GM23338 (cell line): ENCODE measurements at regions not wholly inside any gene's neighbourhood (a gene's known extent, or its start where the extent isn't known, plus 50 kb on each side); places are given as distances from the start of the nearest gene placed in this dataset.

Experiments
- ATAC-seq: fragments of 200-7000 bp; cut with Tn5 transposase; 3 replicates; pipeline ENCODE4 v1.9.1; 2020
- DNase-seq: peaks from one replicate; pipeline ENCODE4 v3.0.0-alpha.2; 2015; ENCODE audit warnings: low spot score
- H2AFZ ChIP-seq: fragments of 200-600 bp; sonication (generic); 2 replicates; pipeline ENCODE4 v1.8.0; 2016; ENCODE audit warnings: antibody characterized with exemption, mild to moderate bottlenecking, moderate library complexity
- H3F3A ChIP-seq: fragments of 200-600 bp; sonication (generic); replicated peaks from 2 replicates; pipeline ENCODE4 v1.8.0; 2017; ENCODE audit warnings: antibody characterized with exemption, mixed run types, low read depth
- H3K27ac ChIP-seq: fragments of 200-600 bp; sonication (generic); 2 replicates; pipeline ENCODE4 v1.6.1; 2016; ENCODE audit warnings: low read depth
- H3K27me3 ChIP-seq: fragments of 200-600 bp; sonication (generic); 2 replicates; pipeline ENCODE4 v1.8.0; 2016; ENCODE audit warnings: mild to moderate bottlenecking, mixed run types, moderate library complexity; ENCODE audit not compliant: insufficient read depth
- H3K36me3 ChIP-seq: fragments of 200-600 bp; sonication (generic); 2 replicates; pipeline ENCODE4 v1.8.0; 2016; ENCODE audit warnings: mild to moderate bottlenecking; ENCODE audit not compliant: insufficient read depth
- H3K4me1 ChIP-seq: fragments of 200-600 bp; sonication (generic); 2 replicates; pipeline ENCODE4 v1.8.0; 2016; ENCODE audit warnings: mild to moderate bottlenecking, moderate library complexity; ENCODE audit not compliant: insufficient read depth
- H3K4me2 ChIP-seq: fragments of 200-600 bp; sonication (generic); 2 replicates; pipeline ENCODE4 v1.7.1; 2017; ENCODE audit warnings: mixed run types
- H3K4me3 ChIP-seq: fragments of 200-600 bp; sonication (generic); 2 replicates; pipeline ENCODE4 v1.6.1; 2016; ENCODE audit warnings: mixed run types
- H3K79me2 ChIP-seq: fragments of 200-600 bp; sonication (generic); replicated peaks from 2 replicates; pipeline ENCODE4 v1.8.0; 2017; ENCODE audit warnings: mild to moderate bottlenecking; ENCODE audit not compliant: insufficient read depth
- H3K9me2 ChIP-seq: fragments of 200-600 bp; sonication (generic); 2 replicates; pipeline ENCODE4 v1.8.0; 2017; ENCODE audit not compliant: insufficient read depth
- H4K20me1 ChIP-seq: fragments of 200-600 bp; sonication (generic); replicated peaks from 2 replicates; pipeline ENCODE4 v1.8.0; 2017; ENCODE audit warnings: mild to moderate bottlenecking; ENCODE audit not compliant: insufficient read depth
- H3K27ac Mint-ChIP-seq: 2 replicates; pipeline ENCODE4 v1.8.0; 2020; ENCODE audit warnings: inconsistent platforms, mild to moderate bottlenecking, moderate library complexity, mixed read lengths
- H3K27me3 Mint-ChIP-seq: 3 replicates; pipeline ENCODE4 v1.8.0; 2022; ENCODE audit warnings: low read depth, mild to moderate bottlenecking, moderate library complexity, mixed read lengths, inconsistent platforms; ENCODE audit not compliant: insufficient read depth, poor library complexity
- H3K36me3 Mint-ChIP-seq: 3 replicates; pipeline ENCODE4 v1.8.0; 2021; ENCODE audit warnings: low read depth, mild to moderate bottlenecking, inconsistent platforms, moderate library complexity, mixed read lengths
- H3K4me1 Mint-ChIP-seq: 3 replicates; pipeline ENCODE4 v1.8.0; 2020; ENCODE audit warnings: mild to moderate bottlenecking, inconsistent platforms, mixed read lengths
- H3K4me3 Mint-ChIP-seq: 3 replicates; pipeline ENCODE4 v1.8.0; 2021; ENCODE audit warnings: moderate library complexity, mild to moderate bottlenecking, inconsistent platforms, mixed read lengths
- H3K9me3 Mint-ChIP-seq: 3 replicates; pipeline ENCODE4 v1.8.0; 2020; ENCODE audit warnings: moderate library complexity, mild to moderate bottlenecking, inconsistent platforms, mixed read lengths
- CREB1 ChIP-seq: fragments of 250-450 bp; sonication (Bioruptor Pico); IDR thresholded peaks from 2 replicates; pipeline ENCODE4 v1.5.0; 2020; ENCODE audit warnings: low read depth, mild to moderate bottlenecking, moderate library complexity
- EZH2 ChIP-seq: fragments of 200-600 bp; sonication (generic); IDR thresholded peaks from one replicate; pipeline ENCODE4 v1.8.0; 2017; ENCODE audit warnings: antibody characterized with exemption, mild to moderate bottlenecking, low read depth; ENCODE audit not compliant: unreplicated experiment
- EZH2phosphoT487 ChIP-seq: fragments of 200-600 bp; sonication (generic); IDR thresholded peaks from one replicate; pipeline ENCODE4 v1.8.1; 2018; ENCODE audit warnings: antibody characterized with exemption; ENCODE audit not compliant: unreplicated experiment
- JUNB ChIP-seq: IDR thresholded peaks from one replicate; pipeline ENCODE4 v1.6.1; 2016; ENCODE audit warnings: antibody characterized with exemption; ENCODE audit not compliant: unreplicated experiment
- NANOG ChIP-seq: IDR thresholded peaks from 2 replicates; pipeline ENCODE4 v1.6.1; 2016; ENCODE audit warnings: antibody characterized with exemption, borderline replicate concordance
- POLR2AphosphoS5 ChIP-seq: IDR thresholded peaks from 2 replicates; pipeline ENCODE4 v1.6.1; 2016; ENCODE audit warnings: antibody characterized with exemption, low read depth
- STAT1 ChIP-seq: IDR thresholded peaks from one replicate; pipeline ENCODE4 v1.6.1; 2016; ENCODE audit warnings: antibody characterized with exemption; ENCODE audit not compliant: unreplicated experiment
- ZNF114 ChIP-seq: fragments of 250-450 bp; sonication (Bioruptor Pico); IDR thresholded peaks from 2 replicates; pipeline ENCODE4 v1.5.0; 2020; ENCODE audit warnings: mild to moderate bottlenecking, moderate library complexity
- ZNF331 ChIP-seq: fragments of 250-450 bp; sonication (Bioruptor Pico); IDR thresholded peaks from 2 replicates; pipeline ENCODE4 v1.5.0; 2020; ENCODE audit warnings: low read depth, mild to moderate bottlenecking, moderate library complexity
- TF ChIP-seq, protein P1 (sequence below): IDR thresholded peaks from one replicate; pipeline ENCODE4 v1.6.1; 2018; ENCODE audit warnings: antibody characterized with exemption; ENCODE audit not compliant: unreplicated experiment
- TF ChIP-seq, protein P2 (sequence below): fragments of 250-450 bp; sonication (Bioruptor Pico); IDR thresholded peaks from 2 replicates; pipeline ENCODE4 v1.5.0; 2020; ENCODE audit warnings: mild to moderate bottlenecking, moderate library complexity
- TF ChIP-seq, protein P3 (sequence below): IDR thresholded peaks from 2 replicates; pipeline ENCODE4 v1.6.1; 2016; ENCODE audit warnings: antibody characterized with exemption
- TF ChIP-seq, protein P4 (sequence below), 2 experiments: fragments of 200-600 bp in 1 of 2; sonication (generic) in 1 of 2; conservative IDR thresholded peaks; 2 replicates each; pipeline versions ENCODE4 v1.5.1 to v1.6.1; 2016 to 2017; ENCODE audit warnings: antibody characterized with exemption in 2 of 2, low read depth in 2 of 2, mild to moderate bottlenecking in 2 of 2, moderate library complexity in 1 of 2

DNA sequence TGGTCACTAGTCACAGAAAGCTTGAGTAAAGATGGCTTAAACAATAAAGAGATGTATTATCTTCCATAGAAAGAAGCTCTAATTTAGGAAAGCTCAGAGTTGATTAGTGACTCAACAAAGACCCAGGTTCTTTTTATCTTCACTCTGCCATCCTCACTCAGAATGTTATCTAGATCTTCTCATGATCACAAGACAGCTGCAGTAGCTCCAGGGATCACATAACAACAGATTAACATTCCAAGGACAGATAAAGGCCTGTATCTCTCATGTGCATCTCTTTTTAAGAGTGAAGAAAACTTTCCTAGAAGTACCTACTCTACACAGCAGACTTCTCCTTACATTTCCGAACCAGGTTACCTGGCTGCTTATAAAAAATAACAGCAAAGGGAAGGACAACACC lies 368.7 kb upstream of the PROX1 start:
- H3K27ac Mint-ChIP-seq: no peak overlapping the region
- peaks cover 10% of the 10 kb centered on the region; the same call in 1 of the 2 replicates for H3K9me2 ChIP-seq
- H3F3A ChIP-seq: no peaks in the 10 kb centered on the region
- no peak overlapping the region for H3K4me3 Mint-ChIP-seq
- no peak overlapping the region for H3K27ac ChIP-seq
- no peak for TF ChIP-seq POLR2AphosphoS5
- TF ChIP-seq, protein P1, sequence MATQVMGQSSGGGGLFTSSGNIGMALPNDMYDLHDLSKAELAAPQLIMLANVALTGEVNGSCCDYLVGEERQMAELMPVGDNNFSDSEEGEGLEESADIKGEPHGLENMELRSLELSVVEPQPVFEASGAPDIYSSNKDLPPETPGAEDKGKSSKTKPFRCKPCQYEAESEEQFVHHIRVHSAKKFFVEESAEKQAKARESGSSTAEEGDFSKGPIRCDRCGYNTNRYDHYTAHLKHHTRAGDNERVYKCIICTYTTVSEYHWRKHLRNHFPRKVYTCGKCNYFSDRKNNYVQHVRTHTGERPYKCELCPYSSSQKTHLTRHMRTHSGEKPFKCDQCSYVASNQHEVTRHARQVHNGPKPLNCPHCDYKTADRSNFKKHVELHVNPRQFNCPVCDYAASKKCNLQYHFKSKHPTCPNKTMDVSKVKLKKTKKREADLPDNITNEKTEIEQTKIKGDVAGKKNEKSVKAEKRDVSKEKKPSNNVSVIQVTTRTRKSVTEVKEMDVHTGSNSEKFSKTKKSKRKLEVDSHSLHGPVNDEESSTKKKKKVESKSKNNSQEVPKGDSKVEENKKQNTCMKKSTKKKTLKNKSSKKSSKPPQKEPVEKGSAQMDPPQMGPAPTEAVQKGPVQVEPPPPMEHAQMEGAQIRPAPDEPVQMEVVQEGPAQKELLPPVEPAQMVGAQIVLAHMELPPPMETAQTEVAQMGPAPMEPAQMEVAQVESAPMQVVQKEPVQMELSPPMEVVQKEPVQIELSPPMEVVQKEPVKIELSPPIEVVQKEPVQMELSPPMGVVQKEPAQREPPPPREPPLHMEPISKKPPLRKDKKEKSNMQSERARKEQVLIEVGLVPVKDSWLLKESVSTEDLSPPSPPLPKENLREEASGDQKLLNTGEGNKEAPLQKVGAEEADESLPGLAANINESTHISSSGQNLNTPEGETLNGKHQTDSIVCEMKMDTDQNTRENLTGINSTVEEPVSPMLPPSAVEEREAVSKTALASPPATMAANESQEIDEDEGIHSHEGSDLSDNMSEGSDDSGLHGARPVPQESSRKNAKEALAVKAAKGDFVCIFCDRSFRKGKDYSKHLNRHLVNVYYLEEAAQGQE: no peak
- no peak for TF ChIP-seq ZNF331 (CRISPR knock-in tag)
- TF ChIP-seq, protein P2, sequence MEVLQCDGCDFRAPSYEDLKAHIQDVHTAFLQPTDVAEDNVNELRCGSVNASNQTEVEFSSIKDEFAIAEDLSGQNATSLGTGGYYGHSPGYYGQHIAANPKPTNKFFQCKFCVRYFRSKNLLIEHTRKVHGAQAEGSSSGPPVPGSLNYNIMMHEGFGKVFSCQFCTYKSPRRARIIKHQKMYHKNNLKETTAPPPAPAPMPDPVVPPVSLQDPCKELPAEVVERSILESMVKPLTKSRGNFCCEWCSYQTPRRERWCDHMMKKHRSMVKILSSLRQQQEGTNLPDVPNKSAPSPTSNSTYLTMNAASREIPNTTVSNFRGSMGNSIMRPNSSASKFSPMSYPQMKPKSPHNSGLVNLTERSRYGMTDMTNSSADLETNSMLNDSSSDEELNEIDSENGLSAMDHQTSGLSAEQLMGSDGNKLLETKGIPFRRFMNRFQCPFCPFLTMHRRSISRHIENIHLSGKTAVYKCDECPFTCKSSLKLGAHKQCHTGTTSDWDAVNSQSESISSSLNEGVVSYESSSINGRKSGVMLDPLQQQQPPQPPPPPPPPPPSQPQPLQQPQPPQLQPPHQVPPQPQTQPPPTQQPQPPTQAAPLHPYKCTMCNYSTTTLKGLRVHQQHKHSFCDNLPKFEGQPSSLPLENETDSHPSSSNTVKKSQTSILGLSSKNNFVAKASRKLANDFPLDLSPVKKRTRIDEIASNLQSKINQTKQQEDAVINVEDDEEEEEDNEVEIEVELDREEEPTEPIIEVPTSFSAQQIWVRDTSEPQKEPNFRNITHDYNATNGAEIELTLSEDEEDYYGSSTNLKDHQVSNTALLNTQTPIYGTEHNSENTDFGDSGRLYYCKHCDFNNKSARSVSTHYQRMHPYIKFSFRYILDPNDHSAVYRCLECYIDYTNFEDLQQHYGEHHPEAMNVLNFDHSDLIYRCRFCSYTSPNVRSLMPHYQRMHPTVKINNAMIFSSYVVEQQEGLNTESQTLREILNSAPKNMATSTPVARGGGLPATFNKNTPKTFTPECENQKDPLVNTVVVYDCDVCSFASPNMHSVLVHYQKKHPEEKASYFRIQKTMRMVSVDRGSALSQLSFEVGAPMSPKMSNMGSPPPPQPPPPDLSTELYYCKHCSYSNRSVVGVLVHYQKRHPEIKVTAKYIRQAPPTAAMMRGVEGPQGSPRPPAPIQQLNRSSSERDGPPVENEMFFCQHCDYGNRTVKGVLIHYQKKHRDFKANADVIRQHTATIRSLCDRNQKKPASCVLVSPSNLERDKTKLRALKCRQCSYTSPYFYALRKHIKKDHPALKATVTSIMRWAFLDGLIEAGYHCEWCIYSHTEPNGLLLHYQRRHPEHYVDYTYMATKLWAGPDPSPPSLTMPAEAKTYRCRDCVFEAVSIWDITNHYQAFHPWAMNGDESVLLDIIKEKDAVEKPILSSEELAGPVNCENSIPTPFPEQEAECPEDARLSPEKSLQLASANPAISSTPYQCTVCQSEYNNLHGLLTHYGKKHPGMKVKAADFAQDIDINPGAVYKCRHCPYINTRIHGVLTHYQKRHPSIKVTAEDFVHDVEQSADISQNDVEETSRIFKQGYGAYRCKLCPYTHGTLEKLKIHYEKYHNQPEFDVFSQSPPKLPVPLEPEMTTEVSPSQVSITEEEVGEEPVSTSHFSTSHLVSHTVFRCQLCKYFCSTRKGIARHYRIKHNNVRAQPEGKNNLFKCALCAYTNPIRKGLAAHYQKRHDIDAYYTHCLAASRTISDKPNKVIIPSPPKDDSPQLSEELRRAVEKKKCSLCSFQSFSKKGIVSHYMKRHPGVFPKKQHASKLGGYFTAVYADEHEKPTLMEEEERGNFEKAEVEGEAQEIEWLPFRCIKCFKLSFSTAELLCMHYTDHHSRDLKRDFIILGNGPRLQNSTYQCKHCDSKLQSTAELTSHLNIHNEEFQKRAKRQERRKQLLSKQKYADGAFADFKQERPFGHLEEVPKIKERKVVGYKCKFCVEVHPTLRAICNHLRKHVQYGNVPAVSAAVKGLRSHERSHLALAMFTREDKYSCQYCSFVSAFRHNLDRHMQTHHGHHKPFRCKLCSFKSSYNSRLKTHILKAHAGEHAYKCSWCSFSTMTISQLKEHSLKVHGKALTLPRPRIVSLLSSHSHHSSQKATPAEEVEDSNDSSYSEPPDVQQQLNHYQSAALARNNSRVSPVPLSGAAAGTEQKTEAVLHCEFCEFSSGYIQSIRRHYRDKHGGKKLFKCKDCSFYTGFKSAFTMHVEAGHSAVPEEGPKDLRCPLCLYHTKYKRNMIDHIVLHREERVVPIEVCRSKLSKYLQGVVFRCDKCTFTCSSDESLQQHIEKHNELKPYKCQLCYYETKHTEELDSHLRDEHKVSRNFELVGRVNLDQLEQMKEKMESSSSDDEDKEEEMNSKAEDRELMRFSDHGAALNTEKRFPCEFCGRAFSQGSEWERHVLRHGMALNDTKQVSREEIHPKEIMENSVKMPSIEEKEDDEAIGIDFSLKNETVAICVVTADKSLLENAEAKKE (CRISPR knock-in tag): no peak
- no peak for TF ChIP-seq EZH2
- TF ChIP-seq NANOG: no peak
- TF ChIP-seq, protein P3, sequence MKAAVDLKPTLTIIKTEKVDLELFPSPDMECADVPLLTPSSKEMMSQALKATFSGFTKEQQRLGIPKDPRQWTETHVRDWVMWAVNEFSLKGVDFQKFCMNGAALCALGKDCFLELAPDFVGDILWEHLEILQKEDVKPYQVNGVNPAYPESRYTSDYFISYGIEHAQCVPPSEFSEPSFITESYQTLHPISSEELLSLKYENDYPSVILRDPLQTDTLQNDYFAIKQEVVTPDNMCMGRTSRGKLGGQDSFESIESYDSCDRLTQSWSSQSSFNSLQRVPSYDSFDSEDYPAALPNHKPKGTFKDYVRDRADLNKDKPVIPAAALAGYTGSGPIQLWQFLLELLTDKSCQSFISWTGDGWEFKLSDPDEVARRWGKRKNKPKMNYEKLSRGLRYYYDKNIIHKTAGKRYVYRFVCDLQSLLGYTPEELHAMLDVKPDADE: no peak
- TF ChIP-seq STAT1: no peak
- TF ChIP-seq, protein P4, sequence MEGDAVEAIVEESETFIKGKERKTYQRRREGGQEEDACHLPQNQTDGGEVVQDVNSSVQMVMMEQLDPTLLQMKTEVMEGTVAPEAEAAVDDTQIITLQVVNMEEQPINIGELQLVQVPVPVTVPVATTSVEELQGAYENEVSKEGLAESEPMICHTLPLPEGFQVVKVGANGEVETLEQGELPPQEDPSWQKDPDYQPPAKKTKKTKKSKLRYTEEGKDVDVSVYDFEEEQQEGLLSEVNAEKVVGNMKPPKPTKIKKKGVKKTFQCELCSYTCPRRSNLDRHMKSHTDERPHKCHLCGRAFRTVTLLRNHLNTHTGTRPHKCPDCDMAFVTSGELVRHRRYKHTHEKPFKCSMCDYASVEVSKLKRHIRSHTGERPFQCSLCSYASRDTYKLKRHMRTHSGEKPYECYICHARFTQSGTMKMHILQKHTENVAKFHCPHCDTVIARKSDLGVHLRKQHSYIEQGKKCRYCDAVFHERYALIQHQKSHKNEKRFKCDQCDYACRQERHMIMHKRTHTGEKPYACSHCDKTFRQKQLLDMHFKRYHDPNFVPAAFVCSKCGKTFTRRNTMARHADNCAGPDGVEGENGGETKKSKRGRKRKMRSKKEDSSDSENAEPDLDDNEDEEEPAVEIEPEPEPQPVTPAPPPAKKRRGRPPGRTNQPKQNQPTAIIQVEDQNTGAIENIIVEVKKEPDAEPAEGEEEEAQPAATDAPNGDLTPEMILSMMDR (conservative IDR thresholded peaks at IDR 0.05; ENCODE audit: low read depth in 2 of 2): no peak
- TF ChIP-seq CREB1 (CRISPR knock-in tag): no peak
- no peak for TF ChIP-seq ZNF114 (CRISPR knock-in tag)
- no peak for TF ChIP-seq JUNB
- TF ChIP-seq EZH2phosphoT487: no peak
- no peaks in the 10 kb centered on the region for H3K36me3 Mint-ChIP-seq
- no peaks in the 10 kb centered on the region for H3K9me3 Mint-ChIP-seq
- ATAC-seq (no peak), DNase-seq (no peak)
- no peaks in the 10 kb centered on the region for H3K4me1 Mint-ChIP-seq
- H3K4me2 ChIP-seq: no peak overlapping the region
- no peaks in the 10 kb centered on the region for H3K79me2 ChIP-seq
- H3K27me3 ChIP-seq: no peaks in the 10 kb centered on the region
- H3K27me3 Mint-ChIP-seq: peaks cover 5% of the 10 kb centered on the region
- no peak overlapping the region for H3K4me3 ChIP-seq
- no peaks in the 10 kb centered on the region for H4K20me1 ChIP-seq
- no peaks in the 10 kb centered on the region; the same call in 1 of the 2 replicates for H3K4me1 ChIP-seq
- no peak overlapping the region for H2AFZ ChIP-seq
- H3K36me3 ChIP-seq: no peaks in the 10 kb centered on the region
